A549 (cell line): ENCODE measurements at regions not wholly inside any gene's neighbourhood (a gene's known extent, or its start where the extent isn't known, plus 50 kb on each side); places are given as distances from the start of the nearest gene placed in this dataset.

ENCODE experiments used
- ATAC-seq, 2 experiments: fragments of 200-7000 bp in 1 of 2; fragments of >200 bp in 1 of 2; cut with Nextera tagmentation in 1 of 2; cut with Tn5 transposase in 1 of 2; 3 replicates each; pipeline versions ENCODE4 v1.8.0 to v1.9.1; 2018 to 2020; ENCODE audit warnings: mild to moderate bottlenecking in 1 of 2, moderate library complexity in 1 of 2
- CTCF ChIA-PET: fragments of 300-600 bp; sonication (Branson Sonifier 250); formaldehyde crosslinking; extraction: SDS; loops from one replicate; lab custom pipeline; 2021; ENCODE audit warnings: antibody characterized with exemption, inconsistent platforms; lab: Yijun Ruan, JAX
- POLR2A ChIA-PET: fragments of 350-600 bp; formaldehyde crosslinking; extraction: SDS; loops from one replicate; lab custom pipeline; 2021; ENCODE audit warnings: antibody characterized with exemption, inconsistent platforms; lab: Yijun Ruan, JAX
- DNase-seq, 2 experiments: peaks; one replicate each; pipeline versions ENCODE4 v3.0.0 to v3.0.0-alpha.2; 2011 to 2016; ENCODE audit warnings: low read depth in 1 of 2, low spot score in 1 of 2
- FAIRE-seq: peaks from 2 replicates; lab custom pipeline; 2011; peaks lifted over from hg19 to GRCh38; lab: Jason Lieb, UNC
- H3K27ac ChIP-seq, 2 experiments: fragments of >200 bp; sonication (Bioruptor Twin); formaldehyde crosslinking; 3 replicates each; pipeline ENCODE4 v1.5.1; 2016 to 2017
- H3K4me1 ChIP-seq: fragments of >200 bp; sonication (Bioruptor Twin); formaldehyde crosslinking; 3 replicates; pipeline ENCODE4 v1.6.1; 2016
- H3K4me2 ChIP-seq: fragments of >200 bp; sonication (Bioruptor Twin); formaldehyde crosslinking; 3 replicates; pipeline ENCODE4 v1.6.1; 2016
- H3K4me3 ChIP-seq: fragments of >200 bp; sonication (Bioruptor Twin); formaldehyde crosslinking; 3 replicates; pipeline ENCODE4 v1.5.1; 2016
- H3K9me3 ChIP-seq: fragments of >200 bp; sonication (Bioruptor Twin); formaldehyde crosslinking; 3 replicates; pipeline ENCODE4 v1.6.1; 2016
- CBX2 ChIP-seq: fragments of 200-600 bp; sonication (generic); IDR thresholded peaks from 2 replicates; pipeline ENCODE4 v1.6.1; 2016; ENCODE audit warnings: low read depth, mild to moderate bottlenecking, borderline replicate concordance
- CEBPB ChIP-seq, 2 experiments: fragments of >200 bp in 1 of 2; sonication (Bioruptor Twin) in 1 of 2; formaldehyde crosslinking in 1 of 2; IDR thresholded peaks; 2 replicates each; pipeline ENCODE4 v1.6.1; 2012 to 2016
- CHD2 ChIP-seq: fragments of 150-350 bp; IDR thresholded peaks from 2 replicates; pipeline ENCODE4 v1.6.1; 2014; ENCODE audit warnings: low read length; ENCODE audit not compliant: partially characterized antibody
- CHD4 ChIP-seq: fragments of 200-600 bp; sonication (generic); IDR thresholded peaks from 2 replicates; pipeline ENCODE4 v1.6.1; 2016; ENCODE audit warnings: antibody characterized with exemption, mild to moderate bottlenecking, borderline replicate concordance
- CTCF ChIP-seq: fragments of >200 bp; sonication (Bioruptor Twin); formaldehyde crosslinking; IDR thresholded peaks from 3 replicates; pipeline ENCODE4 v1.5.1; 2016
- E2F6 ChIP-seq: IDR thresholded peaks from 2 replicates; pipeline ENCODE4 v1.6.1; 2012; ENCODE audit warnings: low read depth, borderline replicate concordance
- EHF ChIP-seq: fragments of 250-450 bp; sonication (Bioruptor Pico); IDR thresholded peaks from 2 replicates; pipeline ENCODE4 v1.5.0; 2020; ENCODE audit warnings: mild to moderate bottlenecking
- ELK1 ChIP-seq: fragments of 150-350 bp; IDR thresholded peaks from 2 replicates; pipeline ENCODE4 v1.6.1; 2014; ENCODE audit warnings: low read depth, mild to moderate bottlenecking, low read length
- EP300 ChIP-seq, 2 experiments: fragments of >200 bp; sonication (Bioruptor Twin); formaldehyde crosslinking; IDR thresholded peaks; 2 replicates in 1 of 2; 3 replicates in 1 of 2; pipeline ENCODE4 v1.6.1; 2016 to 2017
- ESRRA ChIP-seq: fragments of 150-350 bp; IDR thresholded peaks from 2 replicates; pipeline ENCODE4 v1.6.1; 2014; ENCODE audit warnings: mild to moderate bottlenecking, low read length, borderline replicate concordance
- FOSL2 ChIP-seq, 2 experiments: fragments of 450-650 bp in 1 of 2; fragments of >200 bp in 1 of 2; sonication (Bioruptor Twin) in 1 of 2; formaldehyde crosslinking; IDR thresholded peaks; 2 replicates each; pipeline versions ENCODE4 v1.5.0 to v1.6.1; 2016 to 2020; ENCODE audit warnings: mild to moderate bottlenecking in 1 of 2, moderate library complexity in 1 of 2
- FOXS1 ChIP-seq: fragments of 250-450 bp; sonication (Bioruptor Pico); IDR thresholded peaks from 2 replicates; pipeline ENCODE4 v1.5.0; 2020; ENCODE audit warnings: mild to moderate bottlenecking, moderate library complexity
- GATA3 ChIP-seq: IDR thresholded peaks from 2 replicates; pipeline ENCODE4 v1.6.1; 2012; ENCODE audit warnings: borderline replicate concordance
- HEYL ChIP-seq: fragments of 250-450 bp; sonication (Bioruptor Pico); IDR thresholded peaks from 2 replicates; pipeline ENCODE4 v1.8.0; 2021; ENCODE audit warnings: mild to moderate bottlenecking, moderate library complexity
- JUNB ChIP-seq: fragments of >200 bp; sonication (Bioruptor Twin); formaldehyde crosslinking; IDR thresholded peaks from 2 replicates; pipeline ENCODE4 v1.6.1; 2016
- KDM1A ChIP-seq: fragments of 200-600 bp; sonication (generic); IDR thresholded peaks from 2 replicates; pipeline ENCODE4 v1.6.1; 2016; ENCODE audit warnings: low read depth, mild to moderate bottlenecking
- MAFK ChIP-seq: fragments of 450-650 bp; IDR thresholded peaks from 2 replicates; pipeline ENCODE4 v1.6.1; 2014; ENCODE audit not compliant: partially characterized antibody
- NFE2L2 ChIP-seq: fragments of 150-350 bp; conservative IDR thresholded peaks from 2 replicates; pipeline ENCODE4 v1.6.1; 2014; ENCODE audit warnings: low read length
- NPAS2 ChIP-seq: fragments of 250-450 bp; sonication (Bioruptor Pico); IDR thresholded peaks from 2 replicates; pipeline ENCODE4 v1.8.0; 2022; ENCODE audit warnings: mild to moderate bottlenecking, moderate library complexity, borderline replicate concordance
- PBX3 ChIP-seq: IDR thresholded peaks from 2 replicates; pipeline ENCODE4 v1.6.1; 2012
- PHF8 ChIP-seq: fragments of 200-600 bp; sonication (generic); IDR thresholded peaks from 2 replicates; pipeline ENCODE4 v1.6.1; 2016; ENCODE audit warnings: low read depth, mild to moderate bottlenecking, antibody characterized with exemption, moderate library complexity, borderline replicate concordance
- POLR2AphosphoS2 ChIP-seq: conservative IDR thresholded peaks from 2 replicates; pipeline ENCODE4 v1.6.1; 2012; ENCODE audit warnings: low read length, improper control_type of control experiment, inconsistent platforms
- RAD21 ChIP-seq, 2 experiments: fragments of >200 bp in 1 of 2; sonication (Bioruptor Twin) in 1 of 2; formaldehyde crosslinking in 1 of 2; IDR thresholded peaks in 1 of 2; conservative IDR thresholded peaks in 1 of 2; 2 replicates in 1 of 2; 3 replicates in 1 of 2; pipeline ENCODE4 v1.6.1; 2012 to 2018; ENCODE audit warnings: inconsistent platforms in 1 of 2
- RARB ChIP-seq: fragments of 250-450 bp; sonication (Bioruptor Pico); IDR thresholded peaks from 2 replicates; pipeline ENCODE4 v1.8.0; 2021; ENCODE audit warnings: mild to moderate bottlenecking, moderate library complexity
- TFCP2L1 ChIP-seq: fragments of 250-450 bp; sonication (Bioruptor Pico); IDR thresholded peaks from 2 replicates; pipeline ENCODE4 v1.5.0; 2021; ENCODE audit warnings: mild to moderate bottlenecking
- USF2 ChIP-seq: fragments of 450-650 bp; IDR thresholded peaks from 2 replicates; pipeline ENCODE4 v1.6.1; 2014; ENCODE audit warnings: antibody characterized with exemption
- ZFP36 ChIP-seq: fragments of 450-650 bp; IDR thresholded peaks from 2 replicates; pipeline ENCODE4 v1.6.1; 2014; ENCODE audit warnings: borderline replicate concordance; ENCODE audit not compliant: partially characterized antibody
- ZNF302 ChIP-seq: fragments of 250-450 bp; sonication (Bioruptor Pico); IDR thresholded peaks from 2 replicates; pipeline ENCODE4 v1.9.0; 2021; ENCODE audit warnings: inconsistent platforms, mild to moderate bottlenecking, moderate library complexity
- ZSCAN20 ChIP-seq: fragments of 250-450 bp; sonication (Bioruptor Pico); IDR thresholded peaks from 2 replicates; pipeline ENCODE4 v1.8.0; 2022; ENCODE audit warnings: mild to moderate bottlenecking, moderate library complexity
- WGBS: methylation state at CpG from one replicate; pipeline ENCODE4 v1.1.6; 2017; ENCODE audit errors: missing lambda C conversion rate; 5-methylcytosine and 5-hydroxymethylcytosine counted together

- Histone ChIP-seq H3K4me2 (no peak overlapping the region), H3K4me1 (no peaks in the 10 kb centered on the region), H3K27ac (no peak overlapping the region), H3K4me3 (no peak overlapping the region), H3K9me3 (peaks cover 9% of the 10 kb centered on the region; the same call in 2 of the 3 replicates)
- POLR2A ChIA-PET: no interaction called here
- TF ChIP-seq MAFK (no peak), FOSL2 (IDR thresholded peaks at IDR 0.05) (no peak), FOSL2 (CRISPR knock-in tag; IDR thresholded peaks at IDR 0.05) (no peak), CTCF (no peak), CHD2 (no peak), TFCP2L1 (CRISPR knock-in tag) (no peak)
- FAIRE-seq (no peak), ATAC-seq (no peak), DNase-seq (no peak)
- 46% methylated on average over 2 of the region's 2 CpGs for WGBS
- CTCF ChIA-PET: no interaction called here
Observed at GRCh38 chr9:88229434-88229833, 91.2 kb upstream of the SPATA31C2 start.

- Histone ChIP-seq H3K4me1 (no peaks in the 10 kb centered on the region), H3K4me2 (no peak overlapping the region), H3K27ac (no peak overlapping the region), H3K4me3 (no peak overlapping the region), H3K9me3 (no peaks in the 10 kb centered on the region)
- no peak for TF ChIP-seq NFE2L2
- TF ChIP-seq ZFP36: no peak
- TF ChIP-seq RARB: no peak
- TF ChIP-seq ZNF302 (CRISPR knock-in tag): no peak
- no peak for TF ChIP-seq CEBPB (IDR thresholded peaks at IDR 0.05)
- TF ChIP-seq ELK1: no peak
- no peak for TF ChIP-seq KDM1A
- no peak for TF ChIP-seq JUNB
- no peak for TF ChIP-seq EHF
- TF ChIP-seq PBX3: no peak
- TF ChIP-seq POLR2AphosphoS2: no peak
- no peak for TF ChIP-seq RAD21 (conservative IDR thresholded peaks at IDR 0.05 in 1 of 2, IDR thresholded peaks at IDR 0.05 in 1 of 2)
- TF ChIP-seq ESRRA: no peak
- TF ChIP-seq NPAS2: no peak
- TF ChIP-seq GATA3: no peak
- no peak for TF ChIP-seq HEYL (CRISPR knock-in tag)
- TF ChIP-seq PHF8: no peak
- no peak for ATAC-seq
- no peak for DNase-seq
- ChIA-PET POLR2A (no interaction called here), CTCF (no interaction called here)
- 71% methylated on average over 6 of the region's 6 CpGs for WGBS
- FAIRE-seq: no peak
Observed at GRCh38 chr9:88224938-88225337, 86.7 kb upstream of the SPATA31C2 start.

GRCh38 chr9:88221105-88221504, 82.8 kb upstream of the SPATA31C2 start:
- ChIA-PET CTCF (interaction anchor here (1.1 kb wide), 1 partner anchor 53 kb away, joined by 3 read pairs; no protein-coding TSS in a partner anchor), POLR2A (no interaction called here)
- FAIRE-seq (no peak), DNase-seq (no peak), ATAC-seq (no peak)
- no peak overlapping the region for H3K4me3 ChIP-seq
- H3K4me2 ChIP-seq: no peak overlapping the region
- no peaks in the 10 kb centered on the region for H3K4me1 ChIP-seq
- H3K27ac ChIP-seq: no peak overlapping the region
- 74% methylated on average over 7 of the region's 7 CpGs for WGBS
- no peaks in the 10 kb centered on the region for H3K9me3 ChIP-seq
- TF ChIP-seq ELK1 (no peak), NFE2L2 (no peak), RAD21 (conservative IDR thresholded peaks at IDR 0.05 in 1 of 2, IDR thresholded peaks at IDR 0.05 in 1 of 2) (no peak), MAFK (no peak), CBX2 (no peak), FOXS1 (CRISPR knock-in tag) (no peak), EP300 (IDR thresholded peaks at IDR 0.05) (no peak), ZSCAN20 (CRISPR knock-in tag) (no peak), CHD4 (no peak), E2F6 (no peak), USF2 (no peak)
